ENCODE measurements at regions not wholly inside any gene's neighbourhood (a gene's known extent, or its start where the extent isn't known, plus 50 kb on each side); places are given as distances from the start of the nearest gene placed in this dataset.

DNA sequence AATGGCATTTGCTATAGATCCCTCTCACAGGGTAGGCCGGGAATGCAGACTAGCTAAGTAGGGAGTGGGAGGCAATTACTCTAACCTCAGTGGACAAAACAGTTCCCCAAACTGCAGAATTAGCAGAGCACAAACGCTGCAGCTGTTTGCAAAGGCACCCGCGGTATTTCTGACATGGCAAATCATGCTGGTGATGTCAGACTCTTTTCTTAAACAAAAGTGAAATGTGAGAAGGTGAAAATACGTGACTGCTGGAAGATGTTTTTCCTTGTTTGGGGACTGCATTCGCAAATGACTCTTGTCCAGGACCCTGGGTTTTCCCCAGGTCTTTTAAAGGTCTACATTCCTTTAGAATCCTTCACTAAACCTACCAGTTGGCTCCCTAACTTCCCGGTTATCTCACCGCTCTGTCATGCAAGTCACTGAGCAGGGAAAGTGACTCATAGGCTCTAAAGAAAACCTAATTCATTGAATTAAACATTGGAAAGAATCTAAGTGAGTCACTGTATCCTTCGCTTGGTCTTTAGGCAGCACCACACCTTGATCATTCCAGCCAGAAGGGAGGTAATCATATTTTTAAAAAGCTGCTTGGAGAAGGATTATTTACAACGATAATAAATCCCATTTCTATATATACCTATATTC, 91.5 kb upstream of the DNAH5 start:
- TF ChIP-seq NFYB (IDR thresholded peaks at IDR 0.05; ENCODE audit: insufficient read depth, low read depth, low read length) = no peak
- TF ChIP-seq, protein P1, sequence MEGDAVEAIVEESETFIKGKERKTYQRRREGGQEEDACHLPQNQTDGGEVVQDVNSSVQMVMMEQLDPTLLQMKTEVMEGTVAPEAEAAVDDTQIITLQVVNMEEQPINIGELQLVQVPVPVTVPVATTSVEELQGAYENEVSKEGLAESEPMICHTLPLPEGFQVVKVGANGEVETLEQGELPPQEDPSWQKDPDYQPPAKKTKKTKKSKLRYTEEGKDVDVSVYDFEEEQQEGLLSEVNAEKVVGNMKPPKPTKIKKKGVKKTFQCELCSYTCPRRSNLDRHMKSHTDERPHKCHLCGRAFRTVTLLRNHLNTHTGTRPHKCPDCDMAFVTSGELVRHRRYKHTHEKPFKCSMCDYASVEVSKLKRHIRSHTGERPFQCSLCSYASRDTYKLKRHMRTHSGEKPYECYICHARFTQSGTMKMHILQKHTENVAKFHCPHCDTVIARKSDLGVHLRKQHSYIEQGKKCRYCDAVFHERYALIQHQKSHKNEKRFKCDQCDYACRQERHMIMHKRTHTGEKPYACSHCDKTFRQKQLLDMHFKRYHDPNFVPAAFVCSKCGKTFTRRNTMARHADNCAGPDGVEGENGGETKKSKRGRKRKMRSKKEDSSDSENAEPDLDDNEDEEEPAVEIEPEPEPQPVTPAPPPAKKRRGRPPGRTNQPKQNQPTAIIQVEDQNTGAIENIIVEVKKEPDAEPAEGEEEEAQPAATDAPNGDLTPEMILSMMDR (IDR thresholded peaks at IDR 0.05 in 2 of 3, conservative IDR thresholded peaks at IDR 0.05 in 1 of 3; ENCODE audit: control insufficient read depth in 2 of 3, extremely low read depth in 1 of 3, insufficient read depth in 1 of 3, low read depth in 3 of 3, low read length in 3 of 3) = no peak
- TF ChIP-seq, protein P2, sequence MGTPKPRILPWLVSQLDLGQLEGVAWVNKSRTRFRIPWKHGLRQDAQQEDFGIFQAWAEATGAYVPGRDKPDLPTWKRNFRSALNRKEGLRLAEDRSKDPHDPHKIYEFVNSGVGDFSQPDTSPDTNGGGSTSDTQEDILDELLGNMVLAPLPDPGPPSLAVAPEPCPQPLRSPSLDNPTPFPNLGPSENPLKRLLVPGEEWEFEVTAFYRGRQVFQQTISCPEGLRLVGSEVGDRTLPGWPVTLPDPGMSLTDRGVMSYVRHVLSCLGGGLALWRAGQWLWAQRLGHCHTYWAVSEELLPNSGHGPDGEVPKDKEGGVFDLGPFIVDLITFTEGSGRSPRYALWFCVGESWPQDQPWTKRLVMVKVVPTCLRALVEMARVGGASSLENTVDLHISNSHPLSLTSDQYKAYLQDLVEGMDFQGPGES (IDR thresholded peaks at IDR 0.05) = no peak
- no peak for TF ChIP-seq CREB1 (IDR thresholded peaks at IDR 0.05; ENCODE audit: low read depth)
- no peak for TF ChIP-seq EZH2 (IDR thresholded peaks at IDR 0.05; ENCODE audit: borderline replicate concordance, control insufficient read depth, low read depth, low read length)
- no peak for TF ChIP-seq CHD2 (IDR thresholded peaks at IDR 0.05; ENCODE audit: borderline replicate concordance, low read depth, low read length)
